ENCODE measurements at regions not wholly inside any gene's neighbourhood (a gene's known extent, or its start where the extent isn't known, plus 50 kb on each side); places are given as distances from the start of the nearest gene placed in this dataset.

DNA sequence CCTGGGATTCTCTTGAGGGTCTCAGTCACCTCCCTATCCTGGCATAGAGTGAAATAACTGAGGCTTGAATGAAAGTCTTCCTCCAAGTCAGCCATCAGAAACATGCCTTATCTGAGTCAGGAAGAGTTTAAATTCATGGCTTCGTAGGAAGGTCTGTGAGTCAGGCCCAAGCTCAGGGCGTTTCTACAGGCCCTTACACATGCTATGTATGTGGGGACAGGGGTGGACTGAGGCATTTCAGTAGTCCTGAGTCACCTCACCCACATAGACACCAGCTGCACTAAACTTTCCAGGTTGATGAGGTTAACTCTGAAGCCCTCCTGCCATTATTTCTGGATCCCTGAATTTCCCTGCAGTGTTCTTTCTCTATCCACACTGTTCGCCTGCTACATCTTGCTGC lies 134.6 kb upstream of the RCN1 start:
- no peak overlapping the region for H2BK120ac ChIP-seq (ENCODE audit: low read depth, low read length, poor library complexity, severe bottlenecking)
- no peaks in the 10 kb centered on the region for H4K20me1 ChIP-seq (ENCODE audit: control insufficient read depth, insufficient read depth, insufficient read length)
- no peak overlapping the region for H3T11ph ChIP-seq (ENCODE audit: low read length)
- H3K27me3 ChIP-seq (ENCODE audit: insufficient read depth, low read length) = no peaks in the 10 kb centered on the region
- H2AK5ac ChIP-seq (ENCODE audit: insufficient read length, low read length) = no peak overlapping the region
- no peaks in the 10 kb centered on the region; the same call in 1 of the 2 replicates for H3K79me2 ChIP-seq (ENCODE audit: insufficient read depth, low read length)
- H3K56ac ChIP-seq (ENCODE audit: insufficient read length, low read depth, low read length) = no peak overlapping the region
- H3K4me2 ChIP-seq (ENCODE audit: insufficient read depth, insufficient read length, low read length) = no peak overlapping the region
- no peak overlapping the region for H2AFZ ChIP-seq (ENCODE audit: low read length)
- no peak overlapping the region for H2BK12ac ChIP-seq (ENCODE audit: insufficient read length, low read depth, low read length)
- no peak overlapping the region for H3K9ac ChIP-seq (ENCODE audit: extremely low read depth, insufficient read length, low read length)
- H3K4ac ChIP-seq (ENCODE audit: low read depth, low read length) = no peak overlapping the region
- no peak overlapping the region for H2BK5ac ChIP-seq (ENCODE audit: insufficient read length, low read length)
- H3K9me3 ChIP-seq (ENCODE audit: control insufficient read depth, low read depth, low read length) = no peaks in the 10 kb centered on the region
- H3K4me1 Mint-ChIP-seq = peaks cover 18 to 21% of the 10 kb centered on the region in 2 experiments
- no peak overlapping the region for H4K91ac ChIP-seq (ENCODE audit: insufficient read length, low read depth, low read length)
- H2BK20ac ChIP-seq (ENCODE audit: low read depth, low read length, poor library complexity, severe bottlenecking) = no peak overlapping the region
- no peak overlapping the region for H3K14ac ChIP-seq (ENCODE audit: insufficient read depth, low read length)
- no peak overlapping the region for H4K5ac ChIP-seq (ENCODE audit: insufficient read length, low read depth, low read length)
- no peaks in the 10 kb centered on the region for H3K9me3 Mint-ChIP-seq
- no peaks in the 10 kb centered on the region for H3K36me3 Mint-ChIP-seq (ENCODE audit: insufficient read depth in 1 of 3, low read depth in 3 of 3)
- TF ChIP-seq, protein P1, sequence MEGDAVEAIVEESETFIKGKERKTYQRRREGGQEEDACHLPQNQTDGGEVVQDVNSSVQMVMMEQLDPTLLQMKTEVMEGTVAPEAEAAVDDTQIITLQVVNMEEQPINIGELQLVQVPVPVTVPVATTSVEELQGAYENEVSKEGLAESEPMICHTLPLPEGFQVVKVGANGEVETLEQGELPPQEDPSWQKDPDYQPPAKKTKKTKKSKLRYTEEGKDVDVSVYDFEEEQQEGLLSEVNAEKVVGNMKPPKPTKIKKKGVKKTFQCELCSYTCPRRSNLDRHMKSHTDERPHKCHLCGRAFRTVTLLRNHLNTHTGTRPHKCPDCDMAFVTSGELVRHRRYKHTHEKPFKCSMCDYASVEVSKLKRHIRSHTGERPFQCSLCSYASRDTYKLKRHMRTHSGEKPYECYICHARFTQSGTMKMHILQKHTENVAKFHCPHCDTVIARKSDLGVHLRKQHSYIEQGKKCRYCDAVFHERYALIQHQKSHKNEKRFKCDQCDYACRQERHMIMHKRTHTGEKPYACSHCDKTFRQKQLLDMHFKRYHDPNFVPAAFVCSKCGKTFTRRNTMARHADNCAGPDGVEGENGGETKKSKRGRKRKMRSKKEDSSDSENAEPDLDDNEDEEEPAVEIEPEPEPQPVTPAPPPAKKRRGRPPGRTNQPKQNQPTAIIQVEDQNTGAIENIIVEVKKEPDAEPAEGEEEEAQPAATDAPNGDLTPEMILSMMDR (conservative IDR thresholded peaks at IDR 0.05) = no peak
- no peak overlapping the region for H3K27ac ChIP-seq (ENCODE audit: insufficient read length, low read depth, low read length)
- no peaks in the 10 kb centered on the region for H3K79me1 ChIP-seq (ENCODE audit: insufficient read depth, low read depth, low read length, poor library complexity, severe bottlenecking)
- no peak overlapping the region for H3K18ac ChIP-seq (ENCODE audit: insufficient read length, low read depth, low read length)
- DNase-seq = no peak
- no peak overlapping the region for H3K23ac ChIP-seq (ENCODE audit: insufficient read length, low read depth, low read length)
- peaks cover 13% of the 10 kb centered on the region for H3K27me3 Mint-ChIP-seq (ENCODE audit: low read depth)
- no peak overlapping the region for H2BK15ac ChIP-seq (ENCODE audit: low read depth, low read length)
- H3K4me3 Mint-ChIP-seq = no peak overlapping the region
- H3K27ac Mint-ChIP-seq = no peak overlapping the region
- no CpG with 5 or more reads among the region's 3 CpGs for WGBS (ENCODE audit: extremely low coverage, insufficient read length, low lambda C conversion rate)
- no peaks in the 10 kb centered on the region for H3K23me2 ChIP-seq (ENCODE audit: insufficient read length, low read depth, low read length, poor library complexity, severe bottlenecking)
- no peaks in the 10 kb centered on the region for H3K4me1 ChIP-seq (ENCODE audit: insufficient read depth, low read length)
- no peak overlapping the region for H4K8ac ChIP-seq (replicated peaks; ENCODE audit: insufficient read length, low read depth, low read length)
